ENCODE measurements at regions not wholly inside any gene's neighbourhood (a gene's known extent, or its start where the extent isn't known, plus 50 kb on each side); places are given as distances from the start of the nearest gene placed in this dataset.

DNA sequence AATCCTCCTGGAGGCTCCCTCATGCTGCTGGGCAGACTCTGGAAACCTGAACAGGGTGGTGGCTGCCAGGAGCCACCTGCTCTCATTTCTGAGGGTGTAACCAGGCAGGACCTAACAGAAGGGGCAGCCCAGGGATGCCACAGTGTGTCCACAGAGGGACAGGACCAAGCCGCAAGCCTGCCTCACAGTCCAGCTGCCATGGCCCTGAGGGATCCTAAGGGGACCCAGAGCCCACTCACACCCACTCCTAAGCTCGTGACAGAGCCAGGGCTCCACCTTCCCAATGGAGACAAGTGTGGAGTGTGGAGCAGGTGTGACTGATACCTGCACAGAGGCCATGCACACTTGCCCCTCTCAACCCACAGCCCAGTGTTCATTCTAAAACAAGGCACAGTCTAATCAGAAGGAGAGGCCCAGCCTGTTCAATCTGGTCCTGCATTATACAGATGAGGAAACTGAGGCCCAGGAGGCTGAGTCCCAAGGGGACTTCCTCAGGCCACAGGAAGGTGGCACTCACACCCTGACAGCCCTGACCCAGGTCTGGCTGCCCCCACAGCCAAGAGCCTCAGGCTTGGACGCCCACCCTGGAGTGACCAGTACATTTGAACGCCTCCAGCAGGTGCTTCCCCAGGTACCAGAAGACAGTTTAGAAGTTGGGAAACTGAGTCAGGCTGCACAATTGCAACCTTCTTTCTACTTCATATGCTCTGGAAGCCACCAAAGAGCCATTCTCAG lies 220.1 kb downstream of the TUBA3C start:
- no peaks in the 10 kb centered on the region for H3K4me1 ChIP-seq
- DNase-seq (no peak), ATAC-seq (no peak)
- H3K9me3 ChIP-seq, result peaks cover 0 to 15% (median 3%) of the 10 kb centered on the region in 3 donors
- intact Hi-C loops (cut with DNase I), result no loop called here
- 36 to 53% methylated on average over 2 to 4 of the region's 4 CpGs for WGBS, 2 donors
- no peaks in the 10 kb centered on the region for H3K27me3 ChIP-seq
- TF ChIP-seq, protein P1, sequence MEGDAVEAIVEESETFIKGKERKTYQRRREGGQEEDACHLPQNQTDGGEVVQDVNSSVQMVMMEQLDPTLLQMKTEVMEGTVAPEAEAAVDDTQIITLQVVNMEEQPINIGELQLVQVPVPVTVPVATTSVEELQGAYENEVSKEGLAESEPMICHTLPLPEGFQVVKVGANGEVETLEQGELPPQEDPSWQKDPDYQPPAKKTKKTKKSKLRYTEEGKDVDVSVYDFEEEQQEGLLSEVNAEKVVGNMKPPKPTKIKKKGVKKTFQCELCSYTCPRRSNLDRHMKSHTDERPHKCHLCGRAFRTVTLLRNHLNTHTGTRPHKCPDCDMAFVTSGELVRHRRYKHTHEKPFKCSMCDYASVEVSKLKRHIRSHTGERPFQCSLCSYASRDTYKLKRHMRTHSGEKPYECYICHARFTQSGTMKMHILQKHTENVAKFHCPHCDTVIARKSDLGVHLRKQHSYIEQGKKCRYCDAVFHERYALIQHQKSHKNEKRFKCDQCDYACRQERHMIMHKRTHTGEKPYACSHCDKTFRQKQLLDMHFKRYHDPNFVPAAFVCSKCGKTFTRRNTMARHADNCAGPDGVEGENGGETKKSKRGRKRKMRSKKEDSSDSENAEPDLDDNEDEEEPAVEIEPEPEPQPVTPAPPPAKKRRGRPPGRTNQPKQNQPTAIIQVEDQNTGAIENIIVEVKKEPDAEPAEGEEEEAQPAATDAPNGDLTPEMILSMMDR (IDR thresholded peaks at IDR 0.05), result no peak
- no peak for TF ChIP-seq POLR2A (IDR thresholded peaks at IDR 0.05)
- H3K4me3 ChIP-seq, result no peak overlapping the region
- no peak overlapping the region for H3K27ac ChIP-seq
- H3K36me3 ChIP-seq (replicated peaks in 1 of 2; ENCODE audit: insufficient read depth in 1 of 2, low read depth in 2 of 2), result no peaks in the 10 kb centered on the region

DNA sequence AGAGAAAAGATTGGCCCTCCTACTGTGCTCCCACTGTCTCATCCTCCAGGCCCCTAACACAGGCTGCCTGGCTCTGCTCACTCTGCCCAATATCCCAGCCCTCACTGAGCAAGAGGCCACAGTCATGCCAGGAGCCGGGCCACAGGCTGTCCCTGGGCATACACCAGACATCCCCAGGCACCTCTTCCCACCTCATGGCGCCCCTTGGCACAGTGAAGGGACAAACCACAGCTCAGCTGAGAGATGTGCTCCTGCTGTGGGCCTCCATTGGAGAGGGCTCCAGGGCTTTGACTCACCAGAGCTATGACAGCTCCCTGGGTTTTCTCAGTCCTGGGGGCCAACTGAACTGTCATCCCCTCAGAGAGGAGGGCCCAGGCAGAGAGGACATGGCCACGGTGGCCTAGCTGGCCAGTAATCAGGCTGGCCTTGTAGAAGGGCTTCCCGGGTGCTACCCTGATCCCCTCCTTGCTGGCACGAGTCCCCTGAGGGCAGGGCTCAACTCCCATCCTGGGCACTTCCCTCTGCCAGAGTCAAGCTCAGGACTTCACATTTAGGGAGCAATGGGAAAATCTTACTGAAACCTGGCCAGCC lies 220.9 kb downstream of the TUBA3C start:
- TF ChIP-seq, protein P1 (IDR thresholded peaks at IDR 0.05), result no peak
- TF ChIP-seq POLR2A (IDR thresholded peaks at IDR 0.05), result no peak
- Histone ChIP-seq H3K36me3 (replicated peaks in 1 of 2; ENCODE audit: insufficient read depth in 1 of 2, low read depth in 2 of 2) (no peaks in the 10 kb centered on the region), H3K4me3 (no peak overlapping the region), H3K9me3 (peaks cover 0 to 15% (median 3%) of the 10 kb centered on the region in 3 donors), H3K4me1 (no peaks in the 10 kb centered on the region), H3K27me3 (no peaks in the 10 kb centered on the region), H3K27ac (no peak overlapping the region)
- WGBS, 2 donors, result 62 to 68% methylated on average over 4 to 5 of the region's 5 CpGs
- intact Hi-C loops (cut with DNase I), result no loop called here
- DNase-seq (no peak), ATAC-seq (no peak)

DNA sequence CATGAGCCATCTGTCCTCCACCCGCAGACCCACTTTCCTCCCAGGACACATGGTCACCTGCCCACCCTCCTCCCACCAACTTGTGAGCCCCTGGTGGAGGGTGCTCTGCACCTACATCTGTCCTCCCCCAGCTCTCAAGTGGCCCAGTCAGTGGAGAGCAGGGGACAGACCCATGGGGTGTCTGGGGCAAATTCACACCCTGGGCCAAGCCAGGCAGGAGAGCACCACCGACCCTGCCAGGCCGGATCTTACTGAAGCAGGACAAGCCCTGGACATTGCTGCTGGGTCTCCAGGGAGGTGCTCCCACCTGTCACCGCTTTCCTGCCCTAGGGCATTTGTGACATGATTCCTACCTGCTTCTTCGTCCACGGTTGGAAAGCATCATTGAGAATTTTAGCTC lies 221.6 kb downstream of the TUBA3C start:
- TF ChIP-seq, protein P1 (IDR thresholded peaks at IDR 0.05), result no peak
- no peak for TF ChIP-seq POLR2A (IDR thresholded peaks at IDR 0.05)
- no peak overlapping the region for H3K27ac ChIP-seq
- no peaks in the 10 kb centered on the region for H3K27me3 ChIP-seq
- no peak overlapping the region for H3K4me3 ChIP-seq
- intact Hi-C loops (cut with DNase I), result no loop called here
- no peaks in the 10 kb centered on the region for H3K4me1 ChIP-seq
- H3K36me3 ChIP-seq (replicated peaks in 1 of 2; ENCODE audit: insufficient read depth in 1 of 2, low read depth in 2 of 2), result no peaks in the 10 kb centered on the region
- H3K9me3 ChIP-seq, result peaks cover 0 to 15% (median 3%) of the 10 kb centered on the region in 3 donors
- no peak for DNase-seq
- WGBS, 2 donors, result 74 to 82% methylated on average over 5 to 6 of the region's 6 CpGs
- no peak for ATAC-seq

DNA sequence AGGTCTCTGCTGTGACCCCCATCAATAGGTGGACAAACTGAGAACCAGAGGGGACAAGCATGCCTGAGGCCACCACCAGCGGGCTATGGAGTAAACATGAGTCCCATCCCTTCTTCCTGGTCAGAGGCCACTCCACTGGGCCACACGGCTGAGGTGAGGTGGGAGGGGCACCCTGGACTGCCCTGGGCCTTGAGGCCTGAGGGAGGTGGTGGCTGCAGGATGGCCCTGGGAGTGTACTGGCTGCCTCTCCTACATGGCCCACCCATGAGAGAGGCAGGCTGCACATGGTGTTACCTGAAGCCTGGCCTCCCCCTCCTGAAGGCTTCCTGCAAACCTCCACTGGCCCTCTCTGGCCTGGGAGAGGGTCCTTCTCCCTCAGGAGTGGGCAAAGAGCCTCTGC lies 222.4 kb downstream of the TUBA3C start:
- Histone ChIP-seq H3K27ac (no peak overlapping the region), H3K4me1 (peaks cover under 1% of the 10 kb centered on the region), H3K36me3 (replicated peaks in 1 of 2; ENCODE audit: insufficient read depth in 1 of 2, low read depth in 2 of 2) (no peaks in the 10 kb centered on the region), H3K9me3 (peaks cover 0 to 15% (median 3%) of the 10 kb centered on the region in 3 donors), H3K4me3 (no peak overlapping the region), H3K27me3 (no peaks in the 10 kb centered on the region)
- WGBS, 2 donors, result 48% methylated on average over 2 of the region's 2 CpGs; no CpG with 5 or more reads in 1 of the 2 donors
- intact Hi-C loops (cut with DNase I), result no loop called here
- no peak for TF ChIP-seq POLR2A (IDR thresholded peaks at IDR 0.05)
- TF ChIP-seq, protein P1 (IDR thresholded peaks at IDR 0.05), result no peak
- DNase-seq, result no peak
- no peak for ATAC-seq
